HG03354 (cell line): ENCODE measurements at regions not wholly inside any gene's neighbourhood (a gene's known extent, or its start where the extent isn't known, plus 50 kb on each side); places are given as distances from the start of the nearest gene placed in this dataset.

Experiments used
- ATAC-seq: cut with Tn5 transposase; IDR thresholded peaks from one replicate; pipeline ENCODE4 v1.9.1; 2021; ENCODE audit warnings: mild to moderate bottlenecking; ENCODE audit not compliant: unreplicated experiment, poor library complexity, severe bottlenecking

- ATAC-seq: no peak
Observed at GRCh38 chr1:164180824-164181223, 378.2 kb upstream of the PBX1 start.

- no peak for ATAC-seq
Observed at GRCh38 chr1:164183854-164184635, 374.9 kb upstream of the PBX1 start.

GRCh38 chr1:164186881-164187280 is 372.1 kb upstream of the PBX1 start:
- no peak for ATAC-seq

- ATAC-seq: no peak
Observed at GRCh38 chr1:164188497-164188896, 370.5 kb upstream of the PBX1 start.

GRCh38 chr1:164191191-164191590 is 367.8 kb upstream of the PBX1 start:
- ATAC-seq: no peak

- no peak for ATAC-seq
Observed at GRCh38 chr1:164210211-164210739, 348.7 kb upstream of the PBX1 start.

- no peak for ATAC-seq
Observed at GRCh38 chr1:164223378-164223777, 335.6 kb upstream of the PBX1 start.

GRCh38 chr1:164225011-164225410 is 334.0 kb upstream of the PBX1 start:
- ATAC-seq: no peak

GRCh38 chr1:164226977-164227376 is 332.0 kb upstream of the PBX1 start:
- ATAC-seq: no peak

GRCh38 chr1:164228928-164229327 is 330.1 kb upstream of the PBX1 start:
- ATAC-seq: no peak

- no peak for ATAC-seq
Observed at GRCh38 chr1:164233149-164233548, 325.8 kb upstream of the PBX1 start.

GRCh38 chr1:164240081-164240480 is 318.9 kb upstream of the PBX1 start:
- ATAC-seq: no peak

GRCh38 chr1:164250365-164250764 is 308.6 kb upstream of the PBX1 start:
- no peak for ATAC-seq

- no peak for ATAC-seq
Observed at GRCh38 chr1:164256456-164256855, 302.5 kb upstream of the PBX1 start.

- no peak for ATAC-seq
Observed at GRCh38 chr1:164261691-164262240, 297.2 kb upstream of the PBX1 start.

- no peak for ATAC-seq
Observed at GRCh38 chr1:164263540-164263939, 295.4 kb upstream of the PBX1 start.

GRCh38 chr1:164265232-164265631 is 293.8 kb upstream of the PBX1 start:
- no peak for ATAC-seq

- ATAC-seq: no peak
Observed at GRCh38 chr1:164272156-164272555, 286.8 kb upstream of the PBX1 start.

GRCh38 chr1:164296172-164296571 is 262.8 kb upstream of the PBX1 start:
- no peak for ATAC-seq

GRCh38 chr1:164308101-164308500 is 250.9 kb upstream of the PBX1 start:
- no peak for ATAC-seq

- ATAC-seq: no peak
Observed at GRCh38 chr1:164310166-164310565, 248.8 kb upstream of the PBX1 start.
